Stimulated activated CD4-positive, alpha-beta T cell treated with anti-CD3 and anti-CD28 coated beads, Interleukin-1b, Interleukin-23, amount 100 ng/mL, for 24 hours (primary cell): ENCODE measurements at regions not wholly inside any gene's neighbourhood (a gene's known extent, or its start where the extent isn't known, plus 50 kb on each side); places are given as distances from the start of the nearest gene placed in this dataset.

Experiments used
- DNase-seq, 4 experiments: peaks; one replicate each; pipeline ENCODE4 v3.0.0-alpha.2; 2020; ENCODE audit warnings: low read depth in 4 of 4, low spot score in 1 of 4

DNA sequence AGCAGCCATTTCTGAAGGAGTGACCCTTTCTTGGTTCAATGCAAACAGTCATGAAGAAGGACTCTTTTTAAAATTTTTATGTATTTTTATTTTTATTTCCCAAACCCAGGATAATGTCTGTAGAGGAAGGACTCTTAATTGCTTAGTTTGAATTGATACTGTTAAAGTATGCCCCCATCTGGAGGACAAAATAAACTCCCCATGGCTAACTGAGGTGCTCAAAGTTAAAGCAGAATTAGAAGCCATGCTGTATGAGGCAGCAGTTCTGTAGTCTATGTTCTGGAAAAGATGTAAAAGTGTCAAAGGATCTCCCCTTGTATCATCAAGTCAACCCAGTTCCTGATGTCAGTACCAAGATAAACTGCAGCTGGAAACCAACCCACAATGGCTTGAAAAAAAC lies 617.9 kb upstream of the GRM3 start:
- no peak for DNase-seq

- no peak for DNase-seq
Measured at GRCh38 chr7:86013662-86014061, 630.0 kb upstream of the GRM3 start.

DNA sequence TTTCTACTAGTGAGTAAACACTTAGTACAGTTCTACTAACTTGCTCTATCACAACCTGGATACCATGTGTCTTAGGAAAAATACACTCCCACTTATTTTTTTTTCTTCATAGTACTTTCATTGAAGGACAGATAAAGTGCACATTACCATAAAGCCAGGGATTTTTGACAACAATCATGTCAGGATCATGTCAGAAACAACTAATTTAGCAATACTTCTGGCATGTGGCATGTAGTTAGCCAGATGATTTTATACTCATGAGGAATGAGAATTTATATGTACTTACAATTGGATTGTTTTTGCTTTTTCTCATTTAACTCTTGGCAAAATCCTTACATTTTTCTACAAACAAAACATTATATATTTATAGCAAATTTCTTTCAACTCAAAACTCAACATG lies 630.7 kb upstream of the GRM3 start:
- DNase-seq = no peak

DNA sequence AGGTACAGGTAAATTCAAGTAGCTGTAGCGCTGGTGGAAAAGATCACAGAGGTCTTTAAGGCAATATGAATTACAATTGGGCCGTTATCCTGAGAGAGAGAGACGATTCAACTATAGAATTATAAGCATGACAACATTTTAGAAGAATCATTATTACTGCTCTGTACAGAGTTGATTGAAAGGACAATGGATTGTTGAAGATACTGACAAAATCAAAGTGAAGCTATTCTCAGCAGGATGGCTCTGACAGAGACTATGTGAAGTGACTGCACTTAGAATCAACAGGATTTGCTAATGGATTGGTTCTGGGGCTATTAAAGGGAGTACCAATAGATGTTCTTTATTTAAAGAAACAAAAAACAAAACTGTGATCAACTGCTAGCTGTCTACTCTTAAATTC lies 634.8 kb upstream of the GRM3 start:
- DNase-seq = no peak

- DNase-seq = no peak
Measured at GRCh38 chr7:86006909-86007308, 636.8 kb upstream of the GRM3 start.

DNA sequence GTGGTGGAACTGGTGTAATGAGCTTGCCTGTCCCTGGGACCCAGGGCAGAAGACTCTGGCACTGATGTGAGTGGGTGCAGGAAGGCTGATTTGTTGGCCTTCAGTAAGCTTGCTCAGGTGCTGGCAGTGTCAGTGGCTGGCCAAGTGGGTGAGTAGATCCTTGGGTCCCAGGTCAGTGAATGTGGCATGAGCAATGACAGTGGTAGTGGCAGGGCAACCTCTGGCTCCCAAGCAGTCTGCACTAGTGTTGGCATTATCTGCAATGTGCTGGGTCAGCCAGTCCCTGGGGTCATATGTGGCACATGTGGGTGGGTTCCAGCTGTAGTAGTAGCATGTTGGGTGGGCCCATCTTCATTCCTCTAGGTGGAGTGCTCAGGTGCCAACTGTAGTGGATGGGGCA lies 640.9 kb upstream of the GRM3 start:
- no peak for DNase-seq

DNA sequence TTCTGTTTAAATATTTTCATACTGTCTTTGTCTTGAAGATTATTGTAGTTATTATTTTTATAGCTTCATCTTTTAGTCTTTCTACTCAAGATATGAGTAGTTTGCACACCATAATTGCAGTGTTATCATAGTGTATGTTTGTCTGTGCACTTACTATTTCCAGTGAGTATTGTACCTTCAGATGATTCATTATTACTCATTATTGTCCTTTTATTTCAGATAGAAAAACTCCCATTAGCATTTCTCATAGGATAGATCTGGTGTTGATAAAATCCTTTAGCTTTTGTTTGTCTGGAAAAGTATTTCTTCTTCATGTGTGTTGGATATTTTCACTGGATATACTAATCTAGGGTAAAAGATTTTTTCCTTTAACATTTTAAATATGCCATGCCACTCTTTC lies 646.2 kb upstream of the GRM3 start:
- DNase-seq = no peak

DNA sequence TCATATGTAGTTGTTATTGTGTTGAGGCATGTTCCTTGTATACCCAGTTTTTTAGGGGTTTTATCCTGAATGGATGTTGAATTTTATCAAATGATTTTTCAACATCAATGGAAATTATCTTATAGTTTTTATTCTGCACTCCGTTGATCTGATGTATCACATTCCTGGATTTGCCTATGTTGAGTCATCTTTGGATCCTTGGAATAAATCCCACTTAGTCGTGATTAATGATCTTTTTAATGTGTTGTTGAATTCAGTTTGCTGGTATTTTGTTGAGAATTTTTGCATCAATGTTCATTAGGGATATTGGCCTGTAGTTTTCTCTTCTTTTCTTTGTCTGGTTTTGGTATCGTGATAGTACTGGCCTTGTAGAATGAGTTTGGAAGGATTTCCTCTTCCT lies 648.6 kb upstream of the GRM3 start:
- DNase-seq = no peak

DNA sequence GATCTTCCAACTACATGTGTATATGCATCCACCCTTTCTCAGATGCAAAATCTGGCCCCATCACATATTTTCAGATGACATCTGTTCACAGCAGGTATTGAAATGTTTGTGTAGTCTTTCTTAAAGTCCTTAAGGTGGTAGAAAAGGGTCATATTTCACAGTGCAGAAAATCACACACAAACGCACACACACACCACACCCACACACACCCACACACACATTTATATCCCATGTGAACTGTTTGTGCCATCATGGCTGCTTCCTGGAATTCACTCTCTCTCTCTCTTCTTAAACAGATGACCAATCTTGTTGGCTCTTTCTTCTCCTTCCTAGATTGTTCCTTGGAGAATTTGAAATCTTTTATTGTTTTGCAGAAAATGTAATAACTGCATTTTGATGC lies 663.0 kb upstream of the GRM3 start:
- no peak for DNase-seq

DNA sequence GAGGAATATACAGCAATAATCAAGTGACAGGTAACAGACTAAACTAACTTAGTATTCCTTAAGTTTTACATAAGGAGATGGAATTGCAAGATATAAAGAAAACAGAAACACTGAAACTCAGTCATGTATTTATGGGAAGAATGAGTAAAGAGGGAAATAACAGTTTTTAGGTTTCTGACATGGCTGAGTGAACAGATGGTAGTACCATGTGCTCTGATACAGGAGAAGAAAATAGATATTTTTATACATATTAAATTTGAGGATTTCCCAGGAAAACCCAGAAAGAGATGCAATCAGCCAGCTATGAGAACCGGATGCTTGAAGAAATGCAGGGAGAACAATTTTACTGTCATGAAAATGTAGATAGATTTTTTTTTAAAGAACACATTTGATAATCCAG lies 669.5 kb upstream of the GRM3 start:
- DNase-seq = no peak

GRCh38 chr7:85972504-85973141 lies 671.1 kb upstream of the GRM3 start:
- no peak for DNase-seq

DNA sequence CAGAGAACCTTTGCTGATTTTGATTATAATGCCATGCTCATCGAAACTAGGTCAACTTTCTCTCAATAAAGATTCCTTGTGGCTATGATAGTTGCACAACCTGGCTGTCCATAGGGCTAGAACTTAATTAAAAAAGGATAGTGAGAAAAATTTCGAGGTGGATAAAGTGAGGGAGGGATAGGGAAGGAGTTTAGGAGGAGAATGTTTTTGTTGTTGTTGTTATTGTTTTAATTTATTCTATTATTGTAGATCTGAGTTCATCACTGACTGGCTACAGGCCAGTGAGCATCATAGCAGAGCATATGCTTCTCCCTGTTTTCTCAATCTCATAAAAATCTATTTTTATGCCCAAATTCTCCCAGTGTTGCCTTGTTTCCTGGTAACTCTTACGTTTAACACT lies 688.7 kb upstream of the GRM3 start:
- no peak for DNase-seq

GRCh38 chr7:85950871-85951270 lies 692.8 kb upstream of the GRM3 start:
- DNase-seq = no peak

DNA sequence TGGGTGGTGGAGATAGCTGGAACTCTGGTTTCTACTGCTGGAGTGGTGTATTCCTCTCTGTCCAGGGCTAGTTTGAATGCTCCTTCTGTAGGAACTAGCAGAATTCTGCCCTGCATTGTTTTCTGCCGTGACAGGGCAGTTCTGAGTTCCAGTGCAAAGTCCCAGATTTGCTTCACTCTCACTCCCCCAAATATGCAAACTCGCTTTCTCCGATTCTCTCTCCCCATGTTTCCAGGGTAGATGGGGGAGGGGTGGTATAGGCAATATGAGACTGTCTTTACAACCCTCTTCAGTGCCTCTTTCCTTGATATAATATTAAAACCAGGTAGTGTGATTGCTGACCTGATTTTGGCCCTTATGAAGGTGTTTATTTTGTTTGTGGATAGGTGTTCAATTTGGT lies 693.3 kb upstream of the GRM3 start:
- no peak for DNase-seq

DNA sequence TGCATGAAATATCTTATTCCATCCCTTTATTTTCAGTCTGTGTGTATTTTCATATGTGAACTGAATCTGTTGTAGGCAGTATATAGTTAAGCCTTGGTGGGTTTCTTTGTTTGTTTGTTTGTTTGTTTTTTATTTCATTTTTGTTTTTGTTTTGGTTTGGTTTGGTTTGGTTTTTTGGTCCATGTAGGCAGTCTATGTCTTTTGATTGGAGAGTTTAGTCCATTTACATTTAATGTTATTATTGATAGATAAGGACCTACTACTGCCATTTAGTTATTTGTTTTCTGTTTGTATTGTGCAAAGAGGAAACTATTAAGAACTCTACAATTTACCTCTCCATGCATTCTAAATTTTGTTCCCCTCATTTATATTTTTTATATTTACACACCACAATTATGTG lies 695.9 kb upstream of the GRM3 start:
- no peak for DNase-seq

- no peak for DNase-seq
Measured at GRCh38 chr7:85940798-85941197, 702.9 kb upstream of the GRM3 start.

DNA sequence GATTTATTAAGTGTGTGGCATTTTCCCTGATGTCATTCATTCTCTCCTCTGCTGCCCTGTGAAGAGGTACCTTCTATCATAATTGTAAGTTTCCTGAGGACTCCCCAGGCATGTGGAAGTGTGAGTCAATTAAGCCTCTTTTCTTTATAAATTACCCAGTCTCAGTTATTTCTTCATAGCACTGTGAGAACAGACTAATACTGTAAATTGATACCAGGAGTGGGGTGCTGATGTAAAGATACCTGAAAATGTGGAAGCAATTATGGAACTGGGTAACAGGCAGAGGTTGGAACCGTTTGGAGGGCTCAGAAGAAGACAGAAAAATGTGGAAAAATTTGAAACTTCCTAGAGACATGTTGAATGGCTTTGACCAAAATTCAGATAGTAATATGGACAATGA lies 711.8 kb upstream of the GRM3 start:
- DNase-seq = no peak

DNA sequence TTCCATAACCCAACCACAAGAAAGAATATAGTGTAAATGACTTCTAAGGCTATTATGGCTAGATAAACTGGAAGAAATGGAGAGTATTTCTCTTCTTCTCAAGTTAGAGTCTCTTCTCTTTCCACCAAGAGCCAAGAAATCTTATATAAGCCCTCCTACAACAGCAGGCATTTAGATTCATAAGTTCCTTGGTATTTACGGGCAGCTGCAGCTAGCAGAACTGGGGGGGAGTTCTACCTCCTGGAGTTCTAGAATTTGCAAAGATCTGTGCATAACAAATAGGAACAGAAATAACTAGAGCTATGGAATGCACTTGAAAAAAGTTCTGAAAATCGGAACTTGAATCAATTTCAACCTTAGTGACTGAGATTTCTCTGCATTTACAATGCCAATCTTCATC lies 715.2 kb upstream of the GRM3 start:
- no peak for DNase-seq

GRCh38 chr7:85927226-85927625 lies 716.5 kb upstream of the GRM3 start:
- no peak for DNase-seq

DNA sequence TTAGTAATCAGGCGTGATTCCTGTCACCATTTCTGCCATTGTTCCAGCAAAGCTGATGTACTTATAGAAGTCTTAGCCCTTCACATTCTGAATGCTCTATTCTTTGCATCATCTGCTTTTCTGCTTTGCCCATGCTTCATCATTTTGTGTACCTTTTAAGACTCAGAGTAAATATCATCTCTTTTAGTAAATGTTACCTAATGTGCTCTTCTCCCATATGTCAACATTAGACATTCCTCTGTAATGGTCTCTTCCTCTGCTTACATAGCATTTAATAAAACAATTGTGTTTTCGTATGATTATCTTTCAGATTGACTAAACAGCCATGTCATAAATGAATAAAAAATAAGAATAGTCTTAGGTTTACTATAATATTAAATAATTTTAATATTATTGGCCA lies 719.6 kb upstream of the GRM3 start:
- DNase-seq = no peak

- no peak for DNase-seq
Measured at GRCh38 chr7:85916016-85916415, 727.7 kb upstream of the GRM3 start.

DNA sequence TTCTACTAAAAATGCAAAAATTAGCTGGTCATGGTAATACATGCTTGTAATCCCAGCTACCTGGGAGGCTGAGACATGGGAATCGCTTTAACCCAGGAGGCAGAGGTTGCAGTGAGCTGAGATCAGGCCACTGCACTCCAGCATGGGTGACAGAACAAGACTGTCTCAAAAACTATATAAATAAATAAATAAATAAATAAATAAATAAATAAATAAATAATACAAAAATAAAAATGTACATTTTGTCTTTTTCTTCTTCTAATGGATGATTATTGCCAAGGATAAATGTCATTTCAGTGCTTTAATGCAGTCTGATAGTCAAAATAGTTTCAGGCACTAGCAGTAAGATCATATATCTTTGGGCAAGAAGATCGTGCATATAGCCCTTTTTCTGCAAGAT lies 727.6 kb upstream of the SEMA3D start:
- no peak for DNase-seq

DNA sequence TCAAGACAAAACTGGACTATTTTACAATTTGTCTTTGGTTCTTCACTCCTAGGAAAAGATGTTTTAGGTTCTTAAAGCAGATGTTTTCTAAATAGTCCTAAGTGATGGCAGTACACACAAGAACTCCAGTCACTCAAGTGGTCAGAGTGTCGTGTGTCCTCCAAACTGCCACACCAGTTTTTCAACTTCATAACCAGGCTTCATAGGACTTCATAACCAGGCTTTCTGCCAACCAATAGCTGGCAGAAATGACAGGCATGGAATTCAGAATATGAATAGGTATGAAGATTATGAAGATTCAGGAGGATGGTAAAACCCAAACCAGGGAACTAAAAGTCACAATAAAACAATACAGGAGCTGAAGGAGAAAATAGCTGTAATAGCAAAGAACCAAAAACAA lies 721.2 kb upstream of the SEMA3D start:
- no peak for DNase-seq

DNA sequence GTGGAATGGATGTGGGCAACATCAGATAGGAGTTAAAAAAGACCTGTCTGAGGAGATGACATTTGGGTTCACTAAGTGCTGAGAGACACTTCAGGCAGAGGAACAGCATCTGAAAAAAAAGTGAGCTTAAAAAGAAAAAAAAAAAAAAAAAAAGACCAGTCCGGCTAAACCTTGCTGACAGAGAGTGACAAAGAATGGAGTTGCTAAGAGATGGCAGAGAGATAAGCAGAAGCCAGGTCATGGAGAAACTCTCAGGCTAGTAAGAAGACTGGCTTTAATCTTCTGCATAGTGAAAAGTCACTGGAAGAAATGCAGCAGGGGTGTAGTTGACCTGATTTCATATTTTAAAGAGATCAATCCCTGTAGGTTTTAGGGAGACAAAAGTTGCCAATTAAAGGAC lies 711.1 kb upstream of the SEMA3D start:
- no peak for DNase-seq
